ENCODE measurements at regions not wholly inside any gene's neighbourhood (a gene's known extent, or its start where the extent isn't known, plus 50 kb on each side); places are given as distances from the start of the nearest gene placed in this dataset.
"Not testable (repeated sequence)": the region's sequence is repeated elsewhere in the genome, so short reads cannot be mapped to it uniquely, and the experiment has no call there.

- H3K27ac ChIP-seq = no peak overlapping the region
- TF ChIP-seq CTCF (conservative IDR thresholded peaks at IDR 0.05) = no peak
Observed at GRCh38 chr12:83933615-83934014, 979.0 kb downstream of the SLC6A15 start.

GRCh38 chr12:83932011-83932410 lies 980.6 kb downstream of the SLC6A15 start:
- no peak for TF ChIP-seq CTCF (conservative IDR thresholded peaks at IDR 0.05)
- no peak overlapping the region for H3K27ac ChIP-seq

- no peak overlapping the region for H3K27ac ChIP-seq
- no peak for TF ChIP-seq CTCF (conservative IDR thresholded peaks at IDR 0.05)
Observed at GRCh38 chr12:83931451-83931850, 981.1 kb downstream of the SLC6A15 start.

GRCh38 chr12:83929792-83930191 lies 982.8 kb downstream of the SLC6A15 start:
- not testable (repeated sequence) for H3K27ac ChIP-seq

- no peak for TF ChIP-seq CTCF (conservative IDR thresholded peaks at IDR 0.05)
- H3K27ac ChIP-seq = no peak overlapping the region
Observed at GRCh38 chr12:83920821-83921547, 991.6 kb downstream of the SLC6A15 start.

- no peak overlapping the region for H3K27ac ChIP-seq
- no peak for TF ChIP-seq CTCF (conservative IDR thresholded peaks at IDR 0.05)
Observed at GRCh38 chr12:83919081-83919480, 993.5 kb downstream of the SLC6A15 start.

- H3K27ac ChIP-seq = no peak overlapping the region
- TF ChIP-seq CTCF (conservative IDR thresholded peaks at IDR 0.05) = no peak
Observed at GRCh38 chr12:83904175-83904574, 1008.4 kb downstream of the SLC6A15 start.

GRCh38 chr12:83896416-83896815 lies 1016.2 kb downstream of the SLC6A15 start:
- TF ChIP-seq CTCF (conservative IDR thresholded peaks at IDR 0.05) = no peak
- H3K27ac ChIP-seq = no peak overlapping the region

Measured in VCaP (cell line).